GM12878 (cell line): ENCODE measurements at regions not wholly inside any gene's neighbourhood (a gene's known extent, or its start where the extent isn't known, plus 50 kb on each side); places are given as distances from the start of the nearest gene placed in this dataset.

Experiments used
- ATAC-seq: fragments of 200-7000 bp; cut with Tn5 transposase; 3 replicates; pipeline ENCODE4 v1.9.1; 2020; ENCODE audit warnings: mild to moderate bottlenecking, moderate library complexity
- BruUV-seq: library from RNA; stranded (reverse); fragments of 400-500 nt; replicated peaks from 2 replicates; lab custom pipeline; 2021; lab: Mats Ljungman, UMichigan
- CTCF ChIA-PET: fragments of 300-600 bp; sonication (Branson Sonifier 250); formaldehyde crosslinking; extraction: SDS; loops from one replicate; lab custom pipeline; 2021; ENCODE audit warnings: inconsistent platforms; lab: Yijun Ruan, JAX
- POLR2A ChIA-PET: fragments of 350-600 bp; formaldehyde crosslinking; extraction: SDS; loops from one replicate; lab custom pipeline; 2021; ENCODE audit warnings: inconsistent platforms; lab: Charles Lee
- RAD21 ChIA-PET: fragments of 300-600 bp; sonication (Branson Sonifier 250); formaldehyde crosslinking; loops from one replicate; lab custom pipeline; 2023; ENCODE audit warnings: antibody characterized with exemption; ENCODE audit not compliant: unreplicated experiment; lab: Charles Lee
- SMC1A ChIA-PET: fragments of 300-600 bp; sonication (Branson Sonifier 250); formaldehyde crosslinking; loops from one replicate; lab custom pipeline; 2023; ENCODE audit not compliant: unreplicated experiment, uncharacterized antibody; lab: Charles Lee
- DNase-seq: peaks from one replicate; pipeline ENCODE4 v3.0.0-alpha.2; 2011; ENCODE audit warnings: low read depth, low spot score
- FAIRE-seq: peaks from 3 replicates; lab custom pipeline; 2011; peaks lifted over from hg19 to GRCh38; lab: Jason Lieb, UNC
- H2AFZ ChIP-seq: 2 replicates; pipeline ENCODE4 v1.6.0; 2011; ENCODE audit warnings: low read depth, low read length, control low read depth; ENCODE audit not compliant: control insufficient read depth
- H3K27ac ChIP-seq: 2 replicates; pipeline ENCODE4 v1.5.1; 2011; ENCODE audit warnings: control low read depth; ENCODE audit not compliant: control insufficient read depth, insufficient read depth
- H3K27me3 ChIP-seq, 2 experiments: replicated peaks in 1 of 2; 2 replicates each; pipeline versions ENCODE4 v1.6.0 to v1.6.1; 2011; ENCODE audit warnings: low read length in 1 of 2; ENCODE audit not compliant: control insufficient read depth in 2 of 2, insufficient read depth in 2 of 2
- H3K36me3 ChIP-seq, 2 experiments: 2 replicates each; pipeline ENCODE4 v1.5.1; 2011; ENCODE audit warnings: low read length in 1 of 2; ENCODE audit not compliant: control insufficient read depth in 2 of 2, insufficient read depth in 2 of 2
- H3K4me1 ChIP-seq: 2 replicates; pipeline ENCODE4 v1.6.1; 2011; ENCODE audit warnings: mild to moderate bottlenecking, low read length, moderate library complexity, mixed read lengths; ENCODE audit not compliant: control insufficient read depth, insufficient read depth
- H3K4me2 ChIP-seq: 2 replicates; pipeline ENCODE4 v1.6.0; 2011; ENCODE audit warnings: control low read depth; ENCODE audit not compliant: control insufficient read depth, insufficient read depth
- H3K4me3 ChIP-seq: fragments of 200-600 bp; sonication (generic); 2 replicates; pipeline ENCODE4 v1.5.1; 2016
- H3K79me2 ChIP-seq: 2 replicates; pipeline ENCODE4 v1.6.0; 2011; ENCODE audit warnings: low read length; ENCODE audit not compliant: control insufficient read depth, insufficient read depth
- H3K9ac ChIP-seq: 2 replicates; pipeline ENCODE4 v1.8.0; 2011; ENCODE audit warnings: low read length, control low read depth, mixed read lengths; ENCODE audit not compliant: control insufficient read depth, insufficient read depth
- H3K9me3 ChIP-seq: replicated peaks from 3 replicates; pipeline ENCODE4 v1.5.1; 2011; ENCODE audit warnings: mild to moderate bottlenecking, low read length; ENCODE audit not compliant: control insufficient read depth, insufficient read depth
- H4K20me1 ChIP-seq: 2 replicates; pipeline ENCODE4 v1.6.0; 2011; ENCODE audit not compliant: control insufficient read depth, insufficient read depth
- ATF7 ChIP-seq: fragments of 450-650 bp; IDR thresholded peaks from 2 replicates; pipeline ENCODE4 v1.6.1; 2016; ENCODE audit warnings: low read depth, mild to moderate bottlenecking
- CBFB ChIP-seq: IDR thresholded peaks from 2 replicates; pipeline ENCODE4 v1.6.1; 2016; ENCODE audit warnings: antibody characterized with exemption, low read depth
- CREM ChIP-seq: IDR thresholded peaks from 2 replicates; pipeline ENCODE4 v1.6.1; 2014; ENCODE audit warnings: antibody characterized with exemption, low read depth
- FOS ChIP-seq: IDR thresholded peaks from 3 replicates; pipeline ENCODE4 v1.6.1; 2011; ENCODE audit warnings: borderline replicate concordance; ENCODE audit not compliant: insufficient read length; ENCODE audit errors: extremely low read depth
- IRF4 ChIP-seq: IDR thresholded peaks from 2 replicates; pipeline ENCODE4 v1.6.1; 2011; ENCODE audit warnings: low read depth, low read length
- KAT2A ChIP-seq: conservative IDR thresholded peaks from 2 replicates; pipeline ENCODE4 v1.6.1; 2011; ENCODE audit warnings: low read depth, low read length; ENCODE audit not compliant: control insufficient read depth
- KDM1A ChIP-seq: fragments of 200-600 bp; sonication (generic); IDR thresholded peaks from 2 replicates; pipeline ENCODE4 v1.6.1; 2016; ENCODE audit warnings: borderline replicate concordance
- MAX ChIP-seq: IDR thresholded peaks from 2 replicates; pipeline ENCODE4 v1.6.1; 2012; ENCODE audit warnings: low read depth, low read length, improper control_type of control experiment
- MYC ChIP-seq: IDR thresholded peaks from 2 replicates; pipeline ENCODE4 v1.6.1; 2011; ENCODE audit warnings: mild to moderate bottlenecking, low read length, moderate library complexity, inconsistent platforms; ENCODE audit not compliant: insufficient read depth, insufficient replicate concordance, insufficient read length, severe bottlenecking
- NFYB ChIP-seq: IDR thresholded peaks from 2 replicates; pipeline ENCODE4 v1.6.1; 2011; ENCODE audit warnings: low read depth, mild to moderate bottlenecking, low read length, improper control_type of control experiment, moderate library complexity; ENCODE audit not compliant: insufficient read depth
- NR2C1 ChIP-seq: fragments of 450-650 bp; IDR thresholded peaks from 2 replicates; pipeline ENCODE4 v1.6.1; 2017; ENCODE audit warnings: antibody characterized with exemption, mild to moderate bottlenecking, moderate library complexity
- REST ChIP-seq: IDR thresholded peaks from 2 replicates; pipeline ENCODE4 v1.6.1; 2012; ENCODE audit warnings: mild to moderate bottlenecking, low read depth, low read length
- SREBF2 ChIP-seq: IDR thresholded peaks from 2 replicates; pipeline ENCODE4 v1.6.1; 2012; ENCODE audit warnings: mild to moderate bottlenecking, low read length
- STAT3 ChIP-seq: IDR thresholded peaks from 2 replicates; pipeline ENCODE4 v1.6.1; 2011; ENCODE audit warnings: low read depth, low read length, improper control_type of control experiment
- YBX1 ChIP-seq: fragments of 450-650 bp; IDR thresholded peaks from 2 replicates; pipeline ENCODE4 v1.6.1; 2016; ENCODE audit warnings: antibody characterized with exemption
- ZBTB4 ChIP-seq: fragments of 450-650 bp; formaldehyde crosslinking; IDR thresholded peaks from 2 replicates; pipeline ENCODE4 v1.4.0; 2022; ENCODE audit warnings: mild to moderate bottlenecking, moderate library complexity
- in situ Hi-C: fragments of 300-500 bp; cut with MboI; formaldehyde crosslinking; loops from 9 replicates; pipeline ENCODE4 v1.14.3; 2018; ENCODE audit warnings: mixed read lengths
- intact Hi-C: fragments of 100-400 bp; cut with micrococcal nuclease; formaldehyde crosslinking; loops from one replicate; pipeline ENCODE4 v1.14.2; 2022; ENCODE audit not compliant: unreplicated experiment

- TF ChIP-seq ZBTB4 (CRISPR knock-in tag) = no peak
- no peak for TF ChIP-seq NR2C1
- TF ChIP-seq KDM1A = no peak
- TF ChIP-seq NFYB = no peak
These were observed 360.2 kb downstream of the HHIPL2 start (continued) for GRCh38 chr1:222187566-222188332.

- no peak for ATAC-seq
- no peak for FAIRE-seq
- no peak overlapping the region for H3K27ac ChIP-seq
- TF ChIP-seq SREBF2 (no peak), YBX1 (no peak), KAT2A (no peak), REST (no peak), MYC (no peak), FOS (no peak), CBFB (no peak), MAX (no peak), STAT3 (no peak), CREM (no peak), ATF7 (no peak), IRF4 (no peak)
These were observed 365.3 kb downstream of the HHIPL2 start for GRCh38 chr1:222182641-222183040.

More at GRCh38 chr1:222182641-222183040, 365.3 kb downstream of the HHIPL2 start:
- Histone ChIP-seq H3K27me3 (no peaks in the 10 kb centered on the region), H3K79me2 (no peaks in the 10 kb centered on the region), H3K9ac (no peak overlapping the region), H3K36me3 (no peaks in the 10 kb centered on the region), H3K4me2 (no peak overlapping the region), H3K9me3 (peaks cover 2% of the 10 kb centered on the region; the same call in 1 of the 3 replicates), H3K4me3 (no peak overlapping the region), H3K4me1 (no peaks in the 10 kb centered on the region), H2AFZ (no peak overlapping the region), H4K20me1 (no peaks in the 10 kb centered on the region)
- RAD21 ChIA-PET = no interaction called here
- in situ Hi-C loops (no loop called here), intact Hi-C loops (no loop called here)
- no peak for DNase-seq
- SMC1A ChIA-PET = no interaction called here
- BruUV-seq = no TSS peak
- POLR2A ChIA-PET = no interaction called here
- CTCF ChIA-PET = no interaction called here
